NCI-H1417 treated with DMSO at 0.1 percent for 48 hours (cell line): ENCODE measurements at regions not wholly inside any gene's neighbourhood (a gene's known extent, or its start where the extent isn't known, plus 50 kb on each side); places are given as distances from the start of the nearest gene placed in this dataset.
"Not testable (repeated sequence)": the region's sequence is repeated elsewhere in the genome, so short reads cannot be mapped to it uniquely, and the experiment has no call there.

Experiments used
- DNase-seq: peaks from one replicate; lab custom pipeline; 2025; lab: John Stamatoyannopoulos, UW

DNA sequence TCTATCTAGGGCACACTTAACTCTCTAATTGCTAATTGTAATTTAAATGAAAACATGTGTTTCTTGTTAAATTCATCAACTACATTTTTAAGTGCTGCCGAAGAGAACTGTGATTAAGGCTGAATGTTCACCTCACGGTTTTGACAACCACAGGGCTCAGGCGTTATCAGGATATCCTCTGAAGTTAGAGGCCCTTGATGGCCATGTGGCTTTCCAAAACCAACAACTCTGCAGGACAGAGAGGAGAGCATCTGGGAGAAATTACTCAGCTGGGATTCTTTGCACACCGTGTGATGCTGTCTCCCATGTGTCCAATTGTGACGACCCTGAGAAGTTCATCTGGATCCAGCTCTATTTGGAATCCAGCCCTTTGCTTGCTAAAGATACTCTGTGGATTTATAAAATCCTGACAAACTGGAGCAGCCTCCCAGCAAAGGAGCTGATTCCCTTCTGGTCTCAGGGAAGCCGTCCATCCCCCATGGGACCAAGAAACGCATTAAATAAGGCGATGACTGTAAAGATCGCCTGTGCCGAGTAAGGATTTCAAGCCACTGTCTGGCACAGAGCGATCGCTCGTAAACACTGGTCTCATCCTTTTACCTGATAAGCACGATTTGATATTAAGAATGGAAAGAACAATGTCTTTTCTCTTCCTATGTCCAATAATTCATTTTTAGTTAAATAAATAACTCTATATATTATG, 401.1 kb downstream of the CD83 start:
- DNase-seq = no peak

DNA sequence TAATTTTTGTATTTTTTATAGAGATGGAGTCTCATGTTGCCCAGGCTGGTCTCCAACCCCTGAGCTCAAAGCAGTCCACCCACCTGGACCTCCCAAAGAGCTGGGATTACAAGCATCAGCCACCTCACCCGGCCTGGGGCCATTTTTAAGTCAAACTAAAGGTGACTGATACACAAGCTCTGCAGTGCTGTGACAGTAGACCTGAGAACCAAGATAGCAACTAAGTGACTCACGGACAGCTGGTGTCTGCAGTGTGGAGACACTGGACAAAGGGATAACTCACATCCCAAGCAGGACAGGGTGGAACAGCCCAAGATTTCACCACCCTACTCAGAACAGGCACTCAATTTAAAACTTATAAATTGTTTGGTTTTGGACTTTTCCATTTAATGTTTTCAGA, 402.5 kb downstream of the CD83 start:
- no peak for DNase-seq

DNA sequence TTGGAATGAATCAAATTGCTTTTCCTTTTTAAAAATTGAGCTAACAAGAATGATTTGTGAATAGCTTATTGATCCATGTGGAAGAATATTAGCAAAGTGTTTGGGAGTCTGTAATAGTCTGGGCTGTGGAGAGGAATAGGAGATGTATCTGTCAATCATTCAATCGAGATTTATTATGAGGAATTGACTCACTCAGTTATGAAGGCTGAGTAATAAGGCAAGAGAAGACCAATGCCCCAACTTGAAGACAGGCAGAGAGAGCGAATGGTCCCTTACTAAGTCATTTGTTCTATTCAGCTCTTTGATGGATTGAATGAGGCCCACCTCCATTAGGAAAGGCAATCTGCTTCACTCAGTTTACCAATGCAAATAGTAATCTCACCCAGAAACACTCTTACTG, 403.0 kb downstream of the CD83 start:
- no peak for DNase-seq

DNA sequence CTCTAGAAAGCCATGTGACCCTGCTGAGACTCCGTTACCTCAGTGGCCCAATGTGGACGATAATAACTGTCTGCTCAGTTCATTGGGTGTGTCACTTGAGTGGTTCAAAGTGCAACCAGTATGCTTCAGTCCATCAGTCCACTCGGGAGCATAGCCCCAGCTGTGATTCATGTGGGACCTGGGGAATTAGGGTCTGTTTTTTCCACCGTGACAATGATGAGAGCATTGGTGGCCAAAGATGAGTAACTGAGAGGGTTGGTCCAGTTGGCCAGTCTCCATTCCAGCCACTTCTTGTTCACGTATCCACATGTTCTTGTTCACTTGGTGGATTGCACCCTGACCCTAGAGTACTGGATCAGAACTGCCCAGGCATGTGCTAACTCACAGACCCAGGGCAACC, 403.6 kb downstream of the CD83 start:
- DNase-seq = no peak

DNA sequence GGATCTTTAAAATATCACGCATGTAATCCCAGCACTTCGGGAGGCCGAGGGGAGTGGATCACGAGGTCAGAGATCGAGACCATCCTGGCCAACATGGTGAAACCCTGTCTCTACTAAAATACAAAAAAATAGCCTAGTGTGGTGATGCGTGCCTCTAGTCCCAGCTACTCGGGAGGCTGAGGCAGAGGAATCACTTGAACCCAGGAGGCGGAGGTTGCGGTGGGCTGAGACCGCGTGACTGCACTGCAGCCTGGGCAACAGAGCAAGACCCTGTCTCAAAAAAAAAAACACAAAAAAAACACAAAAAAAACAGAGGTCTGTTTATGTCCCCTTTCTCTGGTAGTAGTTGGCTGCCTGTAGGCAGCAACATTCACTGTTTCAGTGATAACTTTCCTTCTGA, 404.3 kb downstream of the CD83 start:
- not testable (repeated sequence) for DNase-seq

DNA sequence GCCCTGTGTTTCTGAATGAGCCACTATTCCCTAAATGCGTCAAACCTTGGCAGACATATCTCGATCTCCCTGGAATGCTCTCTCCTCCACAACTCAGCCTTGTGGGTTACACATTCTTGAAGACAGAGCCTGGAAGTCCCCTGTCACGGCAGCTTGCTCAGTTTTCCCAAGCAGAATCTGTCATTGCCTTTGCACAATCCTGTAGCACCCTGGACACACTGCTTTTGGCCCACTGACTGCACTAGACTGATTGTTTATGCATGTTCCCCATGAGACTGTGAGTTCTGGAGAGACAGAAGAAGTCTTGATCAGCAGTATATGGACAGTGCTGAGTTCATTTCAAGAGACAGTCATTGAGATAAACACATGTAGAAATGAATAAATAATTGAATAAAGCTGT, 406.7 kb downstream of the CD83 start:
- DNase-seq = no peak

DNA sequence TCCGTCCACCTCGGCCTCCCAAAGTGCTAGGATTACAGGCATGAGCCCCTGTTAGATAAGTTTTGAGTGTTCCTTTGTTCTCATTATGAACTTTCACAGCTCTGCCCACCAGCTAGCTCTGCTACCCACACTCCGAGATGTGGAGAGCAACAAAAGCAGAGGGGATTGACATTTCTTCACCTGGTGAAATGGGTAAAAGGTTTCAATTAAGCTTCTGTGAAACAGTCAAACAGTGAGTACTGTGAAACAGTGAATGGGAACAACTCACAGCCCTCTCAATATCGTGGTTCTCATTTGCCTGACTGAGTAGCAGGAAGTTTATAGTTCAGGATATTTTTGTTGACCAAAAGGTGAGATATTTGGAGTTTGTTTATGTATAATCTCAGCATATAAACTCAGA, 412.8 kb downstream of the CD83 start:
- no peak for DNase-seq

DNA sequence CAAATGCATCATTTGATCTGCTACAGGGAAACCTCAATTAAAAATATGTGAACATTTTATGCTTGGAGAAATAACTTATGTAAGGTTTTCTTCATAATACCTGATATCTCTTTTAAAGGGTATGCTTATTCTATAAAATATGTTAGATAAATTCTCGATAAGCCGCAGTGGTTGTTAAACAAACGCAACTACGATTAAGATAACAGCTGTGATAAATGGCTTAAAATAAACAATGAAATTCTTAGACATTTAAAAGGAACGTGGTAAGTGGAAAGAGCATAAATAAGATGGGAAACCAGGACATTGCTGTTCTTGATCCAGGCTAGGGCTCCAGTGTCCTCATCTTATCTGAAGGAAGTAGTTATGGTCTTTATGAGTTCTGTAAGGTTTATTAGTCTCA, 415.9 kb downstream of the CD83 start:
- no peak for DNase-seq

DNA sequence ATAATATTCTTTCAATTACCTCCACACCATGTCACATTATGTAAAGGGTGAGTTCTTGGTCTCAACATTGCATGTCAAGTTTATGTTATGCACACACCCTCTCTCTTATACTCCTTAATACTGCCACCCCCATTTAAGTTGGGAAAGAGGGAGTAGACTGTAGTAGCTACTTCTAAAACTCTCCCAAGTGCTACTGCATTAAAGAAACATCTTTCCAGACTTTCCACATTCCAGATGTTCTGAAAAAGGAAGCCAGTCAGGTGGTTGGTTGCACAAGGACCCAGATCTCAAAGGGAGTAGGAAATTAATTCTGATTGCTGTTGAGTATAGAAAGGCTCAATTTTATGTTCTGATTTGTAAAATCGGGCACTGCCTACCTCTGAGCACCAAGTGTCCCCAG, 419.5 kb downstream of the CD83 start:
- DNase-seq = no peak

DNA sequence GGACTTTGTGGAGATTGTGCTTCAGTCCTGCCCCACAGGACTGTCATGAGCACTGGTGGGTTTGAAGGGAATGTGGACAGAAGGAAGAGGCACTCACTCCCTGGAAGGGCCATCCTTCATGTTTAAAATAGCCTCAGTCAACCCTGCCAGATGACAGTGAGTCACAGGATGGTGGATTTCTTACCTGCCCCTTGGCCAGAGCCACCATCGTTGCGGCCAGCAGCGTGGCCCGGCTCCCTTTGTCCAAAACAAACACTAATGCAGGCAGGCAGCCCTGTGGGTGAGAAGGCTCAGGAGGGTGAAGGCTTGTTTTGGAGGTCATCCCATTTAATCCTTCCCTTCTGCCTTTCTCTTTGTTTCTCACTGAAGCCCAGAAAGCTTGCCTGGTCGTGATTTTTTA, 422.7 kb downstream of the CD83 start:
- DNase-seq = no peak

DNA sequence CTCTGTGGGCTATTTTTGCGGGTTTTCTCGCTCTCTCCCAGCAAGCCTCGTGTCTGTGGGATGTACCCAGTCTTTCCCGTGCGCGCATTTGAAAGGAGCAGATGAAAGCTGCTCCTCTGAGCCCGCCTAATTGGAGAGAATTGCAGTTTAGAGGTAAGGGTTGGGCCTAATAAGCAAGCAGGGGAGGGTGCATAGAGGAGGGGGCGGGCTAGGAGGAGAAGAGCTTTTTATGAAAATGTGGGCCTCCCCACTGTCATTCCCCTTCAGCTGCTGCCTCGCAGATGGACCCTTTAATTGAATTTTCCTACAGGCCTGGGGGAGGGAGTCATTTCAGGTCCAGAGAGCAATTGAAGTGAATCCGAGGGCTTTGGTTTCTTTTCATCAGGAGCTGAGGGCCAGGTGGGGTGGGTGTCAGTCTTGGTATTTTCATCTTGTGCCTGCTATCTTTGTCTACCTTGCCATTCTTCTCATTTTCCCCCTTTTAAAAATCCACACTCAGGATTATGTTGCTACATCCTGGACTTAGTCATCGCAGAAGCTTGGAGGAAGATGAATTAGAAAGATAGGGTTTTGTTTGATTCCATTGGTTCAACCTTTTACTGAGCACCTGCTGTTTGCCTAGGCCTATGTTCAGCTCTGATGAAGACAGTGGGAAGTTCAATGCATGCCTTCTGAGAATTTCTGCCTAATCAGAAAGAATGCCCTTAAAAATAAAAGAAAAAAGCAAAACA, 423.4 kb downstream of the CD83 start:
- no peak for DNase-seq

DNA sequence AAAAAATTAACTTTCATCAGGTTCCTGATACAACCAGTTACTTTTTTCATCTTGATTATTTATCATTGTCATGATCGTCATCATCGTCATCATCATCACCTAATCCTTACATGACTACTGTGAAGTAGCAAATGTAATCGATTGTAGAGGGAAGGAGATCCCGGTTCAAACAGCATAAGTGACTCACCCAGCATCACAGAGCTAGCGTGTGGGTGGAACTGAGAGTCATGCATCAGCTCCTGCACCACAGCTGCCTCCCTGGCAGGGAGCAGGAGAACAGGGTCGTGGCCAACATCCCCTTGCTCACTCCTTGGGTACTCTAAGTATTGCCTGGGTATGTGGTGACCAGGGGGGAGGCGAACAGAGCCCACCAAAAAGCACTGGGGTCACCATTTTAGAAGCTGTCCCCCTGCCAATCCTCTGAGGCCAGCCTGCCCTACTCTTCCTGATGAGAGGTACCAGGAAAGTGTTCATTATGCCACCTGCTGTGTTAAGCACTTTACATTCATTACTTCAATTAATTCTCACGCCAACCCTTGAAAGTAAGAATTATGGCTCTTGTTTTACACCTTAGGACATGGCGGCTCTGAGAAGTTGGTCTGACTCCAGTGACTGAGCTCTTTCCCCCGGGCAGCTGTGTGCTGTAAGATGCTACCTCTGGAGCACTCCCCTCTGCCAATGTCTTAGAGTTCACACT, 425.2 kb downstream of the CD83 start:
- DNase-seq = no peak

DNA sequence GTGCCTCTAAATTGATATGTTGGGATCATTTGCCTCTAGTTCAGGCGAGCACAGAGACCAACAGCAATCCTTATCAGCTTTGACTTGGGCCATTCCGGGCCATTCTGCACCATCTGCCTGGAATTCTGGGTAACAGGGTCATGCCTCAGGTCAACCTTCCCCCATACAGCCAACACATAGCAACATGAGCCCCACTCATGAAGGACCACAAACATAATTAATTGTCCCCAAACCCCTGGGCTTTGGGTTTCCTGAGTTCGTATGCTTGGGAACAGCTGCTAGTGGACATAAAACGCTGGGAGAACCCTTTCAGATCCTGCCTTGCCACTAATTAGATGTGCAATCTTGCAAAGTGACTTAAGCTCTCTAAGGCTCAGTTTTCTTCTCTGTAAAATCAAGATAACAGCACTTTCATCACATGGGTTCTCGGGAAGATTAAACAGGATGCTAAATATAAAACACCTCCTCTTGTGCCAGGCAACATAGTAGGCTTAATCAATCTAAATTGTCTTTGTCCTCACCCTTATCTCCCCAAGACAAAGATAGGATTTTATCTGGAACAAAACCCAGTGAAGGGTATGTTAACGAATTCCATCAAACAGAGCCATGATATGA, 426.5 kb downstream of the CD83 start:
- DNase-seq = no peak

DNA sequence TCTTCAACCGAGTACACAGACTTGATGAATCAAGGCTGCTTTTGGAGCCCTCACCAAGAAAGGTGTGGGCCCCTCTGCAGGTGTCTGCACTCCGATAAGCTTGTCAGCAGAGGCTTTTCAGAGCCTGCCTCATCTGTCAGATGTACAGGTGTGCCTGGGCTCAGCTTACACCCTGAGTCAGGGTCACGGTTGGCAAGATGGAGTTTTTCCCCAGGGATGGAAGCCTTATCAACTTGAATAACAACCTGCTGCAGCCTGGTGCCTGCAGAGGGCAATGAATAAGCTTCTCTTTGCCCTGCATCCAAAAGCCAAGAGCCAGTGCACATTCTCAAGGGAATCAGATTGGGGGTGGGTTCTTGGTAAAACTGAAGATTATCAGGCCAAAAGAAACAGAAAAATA, 427.1 kb downstream of the CD83 start:
- no peak for DNase-seq

DNA sequence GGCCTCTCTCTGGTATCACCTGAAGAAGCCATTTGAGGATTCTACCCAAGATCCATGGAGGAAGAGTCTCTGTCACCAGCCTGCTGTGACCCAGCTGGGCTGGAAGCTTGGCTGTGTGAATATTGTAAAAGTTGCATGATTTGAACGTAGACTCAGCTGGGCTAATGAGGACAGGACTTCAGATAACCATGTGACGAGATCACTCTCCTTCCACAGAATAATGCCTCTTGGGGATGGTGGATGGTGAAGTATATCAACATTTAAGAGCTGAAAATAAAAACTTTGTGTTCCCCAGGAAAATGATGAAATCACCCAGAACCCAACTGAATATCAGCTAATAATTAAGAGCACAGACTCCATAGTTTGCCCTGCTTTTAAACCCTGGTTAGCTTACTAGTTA, 427.9 kb downstream of the CD83 start:
- no peak for DNase-seq

DNA sequence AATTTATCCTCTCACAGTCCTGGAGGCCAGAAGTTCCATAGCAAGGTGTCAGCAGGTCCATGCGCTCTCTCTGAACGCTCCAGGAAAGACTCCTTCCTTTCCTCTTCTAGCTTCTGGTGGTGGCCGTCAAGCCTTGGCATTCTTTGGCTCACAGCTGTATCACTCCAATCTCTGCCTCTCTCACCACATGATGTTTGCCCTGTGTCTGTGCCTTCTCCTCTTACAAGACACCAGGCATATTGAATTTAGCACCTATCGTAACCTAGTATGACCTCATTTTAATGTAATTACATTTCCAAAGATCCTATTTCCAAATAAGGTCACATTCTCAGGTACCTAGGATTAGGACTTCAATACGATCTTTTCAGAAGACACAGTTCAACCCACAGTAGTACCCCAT, 428.5 kb downstream of the CD83 start:
- DNase-seq = no peak

DNA sequence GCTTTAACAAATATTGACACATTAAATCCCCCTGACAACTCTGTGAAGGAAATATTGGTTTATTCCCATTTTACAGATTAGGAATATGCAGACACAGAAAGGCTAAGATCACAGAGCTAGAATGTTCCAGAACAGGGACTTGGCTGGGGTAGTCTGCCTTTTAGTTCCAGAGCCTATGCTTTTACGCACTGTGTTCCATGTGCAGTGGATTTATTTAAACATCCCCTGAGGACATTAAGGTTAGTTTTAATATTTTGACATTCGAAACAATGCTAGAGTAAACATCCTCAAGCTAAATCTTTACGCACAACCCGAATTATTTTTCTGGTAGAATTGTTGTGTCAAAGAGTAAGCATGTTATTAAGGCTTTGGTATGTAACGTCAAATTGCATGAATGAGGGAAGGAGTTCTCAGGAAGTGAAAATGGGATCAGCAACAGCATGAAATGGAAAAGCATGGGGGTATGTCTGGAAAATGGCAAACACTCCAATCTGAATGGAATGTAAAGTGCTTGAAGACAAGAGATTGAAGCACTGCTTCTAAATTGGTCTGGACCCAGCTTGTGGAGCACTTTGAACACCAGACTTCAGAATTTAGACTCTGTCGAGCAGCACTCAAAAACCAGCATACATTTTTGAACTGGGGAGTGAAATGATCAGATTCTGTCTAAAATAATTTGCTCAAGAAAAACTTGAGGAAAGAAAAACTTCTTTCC, 429.9 kb downstream of the CD83 start:
- DNase-seq = no peak

DNA sequence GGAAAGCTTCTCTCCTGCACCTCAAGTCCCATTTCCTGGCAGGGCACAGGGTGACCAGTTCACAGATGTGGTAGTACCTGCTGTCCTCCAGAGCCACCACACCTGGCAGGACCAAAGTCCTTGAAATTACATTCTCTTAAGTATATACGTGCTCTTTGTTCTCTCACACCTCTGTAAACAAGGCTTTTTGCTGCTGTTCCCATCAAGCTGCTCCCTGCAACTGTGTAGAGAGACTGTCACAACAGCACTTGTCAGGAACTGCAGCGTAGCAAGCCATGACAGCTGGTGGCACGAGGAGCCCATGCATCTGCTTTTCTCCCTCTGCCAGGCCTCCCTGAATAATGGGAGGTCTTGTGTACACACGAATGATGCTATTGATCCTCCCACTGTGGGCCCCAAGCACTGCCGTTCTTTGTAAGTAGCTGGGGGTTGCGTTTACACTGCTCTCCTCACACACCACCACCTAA, 431.8 kb downstream of the CD83 start:
- DNase-seq = peak; percentile 73

DNA sequence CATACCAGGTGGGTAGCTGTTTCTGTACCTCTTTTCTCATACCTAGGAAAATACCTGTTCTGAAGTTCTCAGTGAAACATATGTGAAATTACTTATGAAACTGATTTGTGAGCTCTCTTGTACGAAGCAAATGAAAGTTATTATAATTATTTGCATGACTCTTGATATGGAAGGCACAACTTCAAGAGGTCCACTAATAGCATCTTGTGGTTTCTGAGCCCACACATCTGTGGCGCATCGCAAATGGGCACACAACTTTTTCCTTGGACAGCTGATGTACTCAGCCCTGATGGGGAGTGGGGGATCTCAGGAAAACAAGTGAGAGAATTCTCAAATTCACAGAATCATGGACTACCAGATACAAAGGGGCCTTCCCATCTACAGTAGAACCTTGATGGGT, 432.3 kb downstream of the CD83 start:
- DNase-seq = no peak

DNA sequence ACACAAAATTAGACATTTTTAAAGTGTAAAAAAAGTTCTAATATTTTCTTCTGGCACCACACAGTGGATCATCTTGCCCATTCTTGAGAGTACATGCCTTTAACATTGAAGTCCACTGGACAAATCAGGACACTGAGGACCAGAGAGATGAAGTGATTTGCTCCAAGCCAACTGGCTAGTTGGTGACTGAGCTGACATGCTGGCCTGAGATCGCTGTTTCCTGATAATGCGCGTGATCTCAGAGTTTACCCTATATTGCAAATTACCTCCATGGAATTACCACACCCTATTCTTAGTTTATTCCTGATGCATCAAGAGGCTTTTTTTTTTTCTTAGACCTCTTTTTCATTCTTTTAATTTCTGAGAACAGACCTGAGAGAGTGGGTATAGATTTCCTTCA, 432.8 kb downstream of the CD83 start:
- DNase-seq = no peak

DNA sequence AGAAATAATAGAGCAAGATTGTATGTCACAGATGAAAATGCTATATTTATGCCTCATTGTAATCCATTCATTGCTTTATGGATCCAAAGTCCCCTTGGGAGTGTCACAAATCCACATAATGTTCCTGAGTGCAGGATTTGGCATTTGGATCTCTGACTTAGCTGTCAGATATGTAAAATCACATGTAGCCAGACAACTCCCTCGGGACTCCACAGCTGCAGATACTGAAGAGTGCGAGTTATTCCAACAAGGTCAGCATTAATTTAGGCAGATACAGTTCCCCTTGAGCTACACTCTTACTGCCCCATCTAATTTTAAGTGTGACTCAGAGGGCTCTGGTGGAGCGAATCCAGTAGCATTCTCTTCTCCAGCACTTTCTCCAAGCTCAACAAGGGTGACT, 433.2 kb downstream of the CD83 start:
- no peak for DNase-seq

DNA sequence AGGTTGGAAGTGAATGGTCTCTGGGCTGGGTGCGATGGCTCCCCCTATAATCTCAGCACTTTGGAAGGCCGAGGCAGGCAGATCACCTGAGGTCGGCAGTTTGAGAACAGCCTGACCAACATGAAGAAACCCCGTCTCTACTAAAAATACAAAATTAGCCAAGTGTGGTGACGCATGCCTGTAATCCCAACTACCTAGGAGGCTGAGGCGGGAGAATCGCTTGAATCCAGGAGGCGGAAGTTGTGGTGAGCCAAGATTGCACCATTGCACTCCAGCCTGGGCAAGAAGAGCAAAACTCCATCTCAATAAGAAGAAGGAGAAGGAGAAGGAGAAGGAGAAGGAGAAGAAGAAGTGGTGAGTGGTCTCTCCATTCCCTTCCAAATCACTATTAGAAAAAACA, 434.0 kb downstream of the CD83 start:
- DNase-seq = not testable (repeated sequence)
